Motor neuron (in vitro differentiated cells): ENCODE measurements at regions not wholly inside any gene's neighbourhood (a gene's known extent, or its start where the extent isn't known, plus 50 kb on each side); places are given as distances from the start of the nearest gene placed in this dataset.

Experiments used
- ATAC-seq, 8 experiments: fragments of 200-7000 bp; cut with Tn5 transposase; replicated peaks in 6 of 8; 2 replicates each; pipeline ENCODE4 v1.8.0; 2021; ENCODE audit warnings: mild to moderate bottlenecking in 8 of 8, moderate library complexity in 8 of 8
- H3K27ac ChIP-seq, 2 donors: fragments of 250-450 bp; sonication (Bioruptor Pico); 2 replicates each; pipeline ENCODE4 v1.9.0; 2021; ENCODE audit warnings: antibody characterized with exemption in 2 of 2, mild to moderate bottlenecking in 2 of 2, moderate library complexity in 1 of 2
- H3K4me1 ChIP-seq, 2 donors: fragments of 250-450 bp; sonication (Bioruptor Pico); replicated peaks in 1 of 2; 2 replicates each; pipeline ENCODE4 v1.6.1; 2021; ENCODE audit warnings: antibody characterized with exemption in 2 of 2, mild to moderate bottlenecking in 2 of 2, moderate library complexity in 1 of 2
- H3K4me3 ChIP-seq, 5 donors: fragments of 250-450 bp; sonication (Bioruptor Pico); 2 replicates each; pipeline ENCODE4 v1.9.0; 2021; ENCODE audit warnings: antibody characterized with exemption in 5 of 5, mild to moderate bottlenecking in 5 of 5, moderate library complexity in 4 of 5
- WGBS, 10 experiments: fragments of 450-650 bp; shearing (Covaris generic); methylation state at CpG; one replicate each; pipeline ENCODE4 v1.0.0; 2022; 5-methylcytosine and 5-hydroxymethylcytosine counted together
- in situ Hi-C, 9 experiments: fragments of 400-800 bp; cut with MboI; loops; one replicate each; pipeline ENCODE4 v1.15.0; 2021; ENCODE audit warnings: low sequenced_read_pairs in 9 of 9, low pct_unique_long_range_greater_than_20kb in 2 of 9; ENCODE audit not compliant: unreplicated experiment in 9 of 9

- peak in 1 of 8 experiments; percentile 40 for ATAC-seq
- Histone ChIP-seq H3K27ac (no peak overlapping the region), H3K4me1 (peaks cover under 1 to 9% of the 10 kb centered on the region in 2 donors), H3K4me3 (no peak overlapping the region)
- in situ Hi-C loops, result loop anchor here in 7 of 9 experiments (5.0 to 25.0 kb wide), 5 partner anchors 217 to 495 kb away; partner anchors contain the start of gene COX7A2L (in 2 of the 7)
- 0 to 100% (median 57%) methylated on average over 1 to 2 of the region's 3 CpGs; no CpG with 5 or more reads in 5 of the 10 experiments for WGBS, 10 experiments
These were observed 180.3 kb upstream of the PKDCC start for GRCh38 chr2:41867553-41867952.

GRCh38 chr2:41869542-41870264, 178.1 kb upstream of the PKDCC start:
- in situ Hi-C loops, result loop anchor here (5.0 to 25.0 kb wide), 6 partner anchors 213 to 493 kb away; partner anchors contain the start of gene COX7A2L (in 2 of the 9)
- no peak overlapping the region for H3K27ac ChIP-seq
- 20 to 35% methylated on average over 1 to 2 of the region's 3 CpGs; no CpG with 5 or more reads in 8 of the 10 experiments for WGBS, 10 experiments
- peak; percentile 76 to 95 (median 88) for ATAC-seq
- H3K4me1 ChIP-seq, result peaks cover 11 to 22% of the 10 kb centered on the region in 2 donors
- no peak overlapping the region for H3K4me3 ChIP-seq

GRCh38 chr2:41870265-41870585, 177.6 kb upstream of the PKDCC start:
- in situ Hi-C loops, result loop anchor here in 7 of 9 experiments (5.0 to 25.0 kb wide), 5 partner anchors 212 to 492 kb away; partner anchors contain the start of gene COX7A2L (in 2 of the 7)
- Histone ChIP-seq H3K27ac (no peak overlapping the region), H3K4me1 (peaks cover 11 to 22% of the 10 kb centered on the region in 2 donors), H3K4me3 (no peak overlapping the region)
- no peak for ATAC-seq
- WGBS, 10 experiments, result 0 to 87% (median 80%) methylated on average over 1 to 3 of the region's 6 CpGs; no CpG with 5 or more reads in 5 of the 10 experiments

GRCh38 chr2:41871080-41871479, 176.7 kb upstream of the PKDCC start:
- Histone ChIP-seq H3K27ac (no peak overlapping the region), H3K4me3 (no peak overlapping the region), H3K4me1 (peaks cover 11 to 22% of the 10 kb centered on the region in 2 donors)
- ATAC-seq, result peak in 2 of 8 experiments; percentile 15 to 41
- 10 to 95% (median 57%) methylated on average over 1 to 9 of the region's 9 CpGs; no CpG with 5 or more reads in 5 of the 10 experiments for WGBS, 10 experiments
- in situ Hi-C loops, result loop anchor here in 7 of 9 experiments (5.0 to 25.0 kb wide), 5 partner anchors 211 to 491 kb away; partner anchors contain the start of gene COX7A2L (in 2 of the 7)

GRCh38 chr2:41872646-41873045, 175.2 kb upstream of the PKDCC start:
- 20 to 87% (median 60%) methylated on average over 1 to 3 of the region's 3 CpGs; no CpG with 5 or more reads in 1 of the 10 experiments for WGBS, 10 experiments
- Histone ChIP-seq H3K4me3 (no peak overlapping the region), H3K4me1 (peaks cover 16 to 26% of the 10 kb centered on the region in 2 donors), H3K27ac (no peak overlapping the region)
- in situ Hi-C loops, result loop anchor here in 7 of 9 experiments (5.0 to 25.0 kb wide), 5 partner anchors 210 to 490 kb away; partner anchors contain the start of gene COX7A2L (in 2 of the 7)
- ATAC-seq, result no peak

GRCh38 chr2:41873102-41874031, 174.5 kb upstream of the PKDCC start:
- ATAC-seq, result peak; percentile 34 to 73 (median 61)
- WGBS, 10 experiments, result 6 to 67% (median 51%) methylated on average over 1 to 4 of the region's 4 CpGs; no CpG with 5 or more reads in 2 of the 10 experiments
- Histone ChIP-seq H3K4me1 (peaks cover 23 to 33% of the 10 kb centered on the region in 2 donors), H3K27ac (no peak overlapping the region), H3K4me3 (no peak overlapping the region)
- in situ Hi-C loops, result loop anchor here in 7 of 9 experiments (5.0 to 25.0 kb wide), 5 partner anchors 209 to 489 kb away; partner anchors contain the start of gene COX7A2L (in 2 of the 7)

GRCh38 chr2:41877114-41877678, 170.6 kb upstream of the PKDCC start:
- ATAC-seq, result no peak
- Histone ChIP-seq H3K27ac (no peak overlapping the region), H3K4me1 (peaks cover 43 to 50% of the 10 kb centered on the region in 2 donors), H3K4me3 (no peak overlapping the region)
- in situ Hi-C loops, result loop anchor here in 3 of 9 experiments (10.0 kb wide), 1 partner anchor 208 kb away; no protein-coding TSS in a partner anchor
- WGBS, 10 experiments, result 70 to 100% (median 84%) methylated on average over 2 to 14 of the region's 14 CpGs

- H3K4me3 ChIP-seq, result no peak overlapping the region
- H3K4me1 ChIP-seq, result peaks cover 37 to 43% of the 10 kb centered on the region in 2 donors
- in situ Hi-C loops, result loop anchor here in 3 of 9 experiments (10.0 kb wide), 1 partner anchor 207 kb away; no protein-coding TSS in a partner anchor
- ATAC-seq, result no peak
- WGBS, 10 experiments, result 48 to 100% (median 65%) methylated on average over 1 to 8 of the region's 10 CpGs; no CpG with 5 or more reads in 4 of the 10 experiments
- peak overlapping the region in 1 of 2 donors; percentile 23 for H3K27ac ChIP-seq
These were observed 169.8 kb upstream of the PKDCC start for GRCh38 chr2:41878056-41878455.

GRCh38 chr2:41878716-41879234, 169.0 kb upstream of the PKDCC start:
- ATAC-seq, result peak in 5 of 8 experiments; percentile 21 to 69 (median 34)
- Histone ChIP-seq H3K27ac (peak overlapping the region; percentile 12 to 72), H3K4me3 (no peak overlapping the region), H3K4me1 (peaks cover 32 to 35% of the 10 kb centered on the region in 2 donors)
- WGBS, 10 experiments, result 0 to 100% (median 32%) methylated on average over 1 to 5 of the region's 11 CpGs; no CpG with 5 or more reads in 4 of the 10 experiments
- in situ Hi-C loops, result loop anchor here in 3 of 9 experiments (10.0 kb wide), 1 partner anchor 206 kb away; no protein-coding TSS in a partner anchor

GRCh38 chr2:41879235-41879916, 168.4 kb upstream of the PKDCC start:
- Histone ChIP-seq H3K4me3 (no peak overlapping the region), H3K4me1 (peaks cover 32 to 34% of the 10 kb centered on the region in 2 donors), H3K27ac (peak overlapping the region; percentile 12 to 72)
- 0 to 77% (median 10%) methylated on average over 3 to 6 of the region's 10 CpGs; no CpG with 5 or more reads in 6 of the 10 experiments for WGBS, 10 experiments
- in situ Hi-C loops, result loop anchor here in 3 of 9 experiments (10.0 kb wide), 1 partner anchor 205 kb away; no protein-coding TSS in a partner anchor
- ATAC-seq, result peak in 5 of 8 experiments; percentile 86 to 93 (median 93)

GRCh38 chr2:41880561-41881243, 167.1 kb upstream of the PKDCC start:
- Histone ChIP-seq H3K4me3 (no peak overlapping the region), H3K27ac (no peak overlapping the region), H3K4me1 (peaks cover 32 to 34% of the 10 kb centered on the region in 2 donors)
- WGBS, 10 experiments, result 5 to 100% (median 92%) methylated on average over 2 to 3 of the region's 3 CpGs
- in situ Hi-C loops, result no loop called here
- ATAC-seq, result no peak
